Middle frontal gyrus (tissue), 1 donor: ENCODE measurements at regions not wholly inside any gene's neighbourhood (a gene's known extent, or its start where the extent isn't known, plus 50 kb on each side); places are given as distances from the start of the nearest gene placed in this dataset.
A peak's percentile ranks its signal among the peaks of the same experiment; 100 is the strongest.
"Not testable (repeated sequence)": the region's sequence is repeated elsewhere in the genome, so short reads cannot be mapped to it uniquely, and the experiment has no call there.

ENCODE experiments used
- DNase-seq: peaks from one replicate; pipeline ENCODE4 v3.0.0-alpha.2; 2015; ENCODE audit warnings: low spot score; ENCODE audit errors: extremely low spot score

GRCh38 chr12:123062681-123063486, 82.4 kb downstream of the ARL6IP4 start:
- DNase-seq: no peak

- no peak for DNase-seq
Observed at GRCh38 chr12:123061441-123062205, 81.1 kb downstream of the ARL6IP4 start.

GRCh38 chr12:123059500-123059899, 79.0 kb downstream of the ARL6IP4 start:
- no peak for DNase-seq

GRCh38 chr12:123058980-123059379, 78.5 kb downstream of the ARL6IP4 start:
- no peak for DNase-seq

GRCh38 chr12:123058481-123058880, 78.0 kb downstream of the ARL6IP4 start:
- DNase-seq: no peak

- no peak for DNase-seq
Observed at GRCh38 chr12:123057513-123058265, 77.2 kb downstream of the ARL6IP4 start.

- no peak for DNase-seq
Observed at GRCh38 chr12:123056709-123057108, 76.2 kb downstream of the ARL6IP4 start.

GRCh38 chr12:123056053-123056452, 75.6 kb downstream of the ARL6IP4 start:
- no peak for DNase-seq

GRCh38 chr12:123055281-123055766, 74.8 kb downstream of the ARL6IP4 start:
- DNase-seq: no peak

- no peak for DNase-seq
Observed at GRCh38 chr12:123054371-123054770, 73.9 kb downstream of the ARL6IP4 start.

- no peak for DNase-seq
Observed at GRCh38 chr12:123051556-123051955, 71.1 kb downstream of the ARL6IP4 start.

- no peak for DNase-seq
Observed at GRCh38 chr12:123050913-123051312, 70.4 kb downstream of the ARL6IP4 start.

GRCh38 chr12:123050331-123050831, 69.9 kb downstream of the ARL6IP4 start:
- DNase-seq: no peak

GRCh38 chr12:123049398-123050240, 69.1 kb downstream of the ARL6IP4 start:
- no peak for DNase-seq

- DNase-seq: not testable (repeated sequence)
Observed at GRCh38 chr12:123047892-123048291, 67.4 kb downstream of the ARL6IP4 start.

- no peak for DNase-seq
Observed at GRCh38 chr12:123047289-123047688, 66.8 kb downstream of the ARL6IP4 start.

GRCh38 chr12:123046431-123046830, 66.0 kb downstream of the ARL6IP4 start:
- no peak for DNase-seq

GRCh38 chr12:123045678-123046077, 65.2 kb downstream of the ARL6IP4 start:
- no peak for DNase-seq

- DNase-seq: no peak
Observed at GRCh38 chr12:123044351-123044750, 63.9 kb downstream of the ARL6IP4 start.

- DNase-seq: peak; percentile 43
Observed at GRCh38 chr12:123043536-123044001, 63.1 kb downstream of the ARL6IP4 start.
